Stimulated activated CD4-positive, alpha-beta T cell treated with anti-CD3 and anti-CD28 coated beads, Interleukin-1b, Interleukin-23, amount 100 ng/mL, for 4 hours (primary cell): ENCODE measurements at regions not wholly inside any gene's neighbourhood (a gene's known extent, or its start where the extent isn't known, plus 50 kb on each side); places are given as distances from the start of the nearest gene placed in this dataset.
A peak's percentile ranks its signal among the peaks of the same experiment; 100 is the strongest.
"Not testable (repeated sequence)": the region's sequence is repeated elsewhere in the genome, so short reads cannot be mapped to it uniquely, and the experiment has no call there.

Experiments
- DNase-seq, 2 donors: peaks; one replicate each; pipeline ENCODE4 v3.0.0-alpha.2; 2020; ENCODE audit warnings: low read depth in 2 of 2

GRCh38 chrX:41002026-41002425 is 83.2 kb upstream of the USP9X start:
- DNase-seq, result no peak

- no peak for DNase-seq
These were observed 81.6 kb upstream of the USP9X start for GRCh38 chrX:41003506-41004270.

- no peak for DNase-seq
These were observed 79.7 kb upstream of the USP9X start for GRCh38 chrX:41005445-41005992.

GRCh38 chrX:41009850-41010846 is 75.1 kb upstream of the USP9X start:
- peak; percentile 3 to 24 for DNase-seq

- DNase-seq, result no peak
These were observed 70.4 kb upstream of the USP9X start for GRCh38 chrX:41014776-41015360.

- DNase-seq, result not testable (repeated sequence)
These were observed 67.5 kb upstream of the USP9X start for GRCh38 chrX:41017785-41018184.

GRCh38 chrX:41018391-41019040 is 66.7 kb upstream of the USP9X start:
- DNase-seq, result not testable (repeated sequence)

- no peak for DNase-seq
These were observed 66.2 kb upstream of the USP9X start for GRCh38 chrX:41019041-41019392.

GRCh38 chrX:41022566-41022965 is 62.7 kb upstream of the USP9X start:
- no peak for DNase-seq

- no peak for DNase-seq
These were observed 62.1 kb upstream of the USP9X start for GRCh38 chrX:41023098-41023497.

- DNase-seq, result not testable (repeated sequence)
These were observed 60.9 kb upstream of the USP9X start for GRCh38 chrX:41024335-41024734.

- DNase-seq, result no peak
These were observed 60.5 kb upstream of the USP9X start for GRCh38 chrX:41024755-41025154.

- no peak for DNase-seq
These were observed 59.1 kb upstream of the USP9X start for GRCh38 chrX:41025926-41026701.

GRCh38 chrX:41026702-41027078 is 58.6 kb upstream of the USP9X start:
- DNase-seq, result no peak

- no peak for DNase-seq
These were observed 55.9 kb upstream of the USP9X start for GRCh38 chrX:41029332-41029731.

GRCh38 chrX:41031256-41031967 is 53.8 kb upstream of the USP9X start:
- DNase-seq, result no peak

- no peak for DNase-seq
These were observed 51.9 kb upstream of the USP9X start for GRCh38 chrX:41033299-41033698.

GRCh38 chrX:41034902-41035301 is 50.3 kb upstream of the USP9X start:
- DNase-seq, result not testable (repeated sequence)
